ENCODE measurements at regions not wholly inside any gene's neighbourhood (a gene's known extent, or its start where the extent isn't known, plus 50 kb on each side); places are given as distances from the start of the nearest gene placed in this dataset.

DNA sequence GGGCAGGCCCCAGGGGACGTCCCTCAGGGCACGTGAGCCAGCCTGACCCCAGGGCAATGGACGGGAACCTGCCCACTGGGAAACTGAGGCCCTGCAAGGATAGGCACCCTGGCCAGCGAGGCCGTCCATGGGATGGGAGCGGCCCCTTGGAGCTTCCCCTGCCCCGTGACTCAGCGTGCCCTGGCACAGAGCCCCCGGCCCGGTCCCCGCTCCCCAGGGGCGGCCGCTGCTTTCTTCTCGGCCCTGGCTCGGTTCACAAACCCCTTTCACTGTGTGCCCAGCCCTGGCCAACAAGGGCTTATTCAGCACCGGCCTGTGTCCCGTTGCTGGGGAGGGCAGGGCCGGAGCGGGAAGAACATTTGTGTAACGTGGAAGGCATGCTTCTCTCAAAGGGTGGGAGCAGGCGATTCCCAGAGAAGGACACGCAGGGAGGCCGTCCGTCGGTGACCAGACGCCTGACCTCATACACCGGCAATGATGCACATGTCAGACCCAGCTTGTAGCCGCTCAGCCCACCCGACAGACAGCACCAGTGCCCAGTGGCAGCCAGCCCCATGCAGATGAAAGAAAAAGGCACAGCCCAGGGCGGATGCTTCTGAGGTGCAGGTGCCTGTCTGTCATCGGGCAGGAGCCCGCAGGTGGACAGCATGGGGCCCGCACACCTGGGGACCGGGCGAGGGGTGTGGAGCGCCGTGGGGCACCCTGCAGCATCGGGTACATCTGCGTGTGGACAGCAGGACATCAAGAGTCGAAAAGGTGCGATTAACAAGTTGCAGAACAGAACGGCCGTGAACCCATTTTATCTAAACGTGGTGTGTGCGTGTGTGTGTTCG, 94.5 kb downstream of the PDGFA start:
- Histone ChIP-seq H3K27ac (no peak overlapping the region), H3K36me3 (ENCODE audit: insufficient read depth, low read length) (no peaks in the 10 kb centered on the region), H3K4me3 (no peak overlapping the region), H3K9ac (ENCODE audit: insufficient read length) (no peak overlapping the region), H3K9me3 (ENCODE audit: low read depth, low read length) (no peaks in the 10 kb centered on the region)
- no peak for DNase-seq (ENCODE audit: low read depth, low spot score)
- TF ChIP-seq POLR2AphosphoS5 (IDR thresholded peaks at IDR 0.05; ENCODE audit: borderline replicate concordance, low read depth, low read length) = no peak
- TF ChIP-seq FOXP2 (optimal IDR thresholded peaks at IDR 0.05; ENCODE audit: control extremely low read depth, extremely low read length, insufficient read depth) = no peak
- TF ChIP-seq EZH2 (IDR thresholded peaks at IDR 0.05) = no peak

DNA sequence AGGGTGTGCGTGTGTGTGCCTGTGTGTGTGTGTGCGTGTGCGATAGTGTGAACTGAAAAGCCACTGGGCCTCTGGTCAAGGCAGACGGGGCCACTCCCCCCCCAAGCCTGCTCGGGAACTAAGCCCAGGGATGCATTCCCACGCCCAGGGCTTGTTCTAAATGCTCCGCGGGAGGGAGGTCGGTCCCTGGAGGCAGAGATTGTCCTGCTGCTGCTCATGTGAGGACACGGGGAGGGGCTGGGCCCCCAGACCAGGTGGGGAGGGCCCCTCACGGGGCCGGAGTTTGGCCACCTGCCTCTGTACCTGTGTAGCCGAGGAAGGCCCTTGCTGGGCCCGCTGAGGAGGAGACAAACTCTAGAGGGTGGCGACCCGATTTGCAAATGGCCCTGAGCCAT, 93.9 kb downstream of the PDGFA start:
- H3K36me3 ChIP-seq (ENCODE audit: insufficient read depth, low read length) = no peaks in the 10 kb centered on the region
- no peak overlapping the region for H3K27ac ChIP-seq
- no peak overlapping the region for H3K4me3 ChIP-seq
- H3K9ac ChIP-seq (ENCODE audit: insufficient read length) = no peak overlapping the region
- H3K9me3 ChIP-seq (ENCODE audit: low read depth, low read length) = no peaks in the 10 kb centered on the region
- no peak for DNase-seq (ENCODE audit: low read depth, low spot score)
- TF ChIP-seq POLR2AphosphoS5 (IDR thresholded peaks at IDR 0.05; ENCODE audit: borderline replicate concordance, low read depth, low read length) (no peak), EZH2 (IDR thresholded peaks at IDR 0.05) (no peak), FOXP2 (optimal IDR thresholded peaks at IDR 0.05; ENCODE audit: control extremely low read depth, extremely low read length, insufficient read depth) (no peak)

DNA sequence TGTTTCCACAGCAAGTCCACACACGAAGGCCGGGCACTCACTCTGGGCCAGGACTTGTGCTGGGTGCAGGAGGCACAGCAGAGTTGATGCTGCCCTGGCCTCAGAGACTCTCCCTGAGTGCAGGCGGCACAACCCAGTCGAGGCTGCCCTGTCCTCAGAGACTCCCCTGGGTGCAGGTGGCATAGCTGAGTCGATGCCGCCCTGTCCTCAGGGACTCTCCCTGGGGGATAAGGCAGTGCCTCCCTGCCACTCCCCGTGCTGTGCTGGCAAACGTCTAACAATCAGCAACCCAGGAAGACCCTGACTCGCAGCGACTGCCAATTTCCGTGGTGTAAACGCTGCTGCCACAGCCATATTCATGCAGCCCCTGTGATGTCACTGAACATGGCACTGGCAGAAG, 93.1 kb downstream of the PDGFA start:
- Histone ChIP-seq H3K9me3 (ENCODE audit: low read depth, low read length) (no peaks in the 10 kb centered on the region), H3K9ac (ENCODE audit: insufficient read length) (no peak overlapping the region), H3K27ac (no peak overlapping the region), H3K36me3 (ENCODE audit: insufficient read depth, low read length) (no peaks in the 10 kb centered on the region), H3K4me3 (no peak overlapping the region)
- DNase-seq (ENCODE audit: low read depth, low spot score) = no peak
- no peak for TF ChIP-seq POLR2AphosphoS5 (IDR thresholded peaks at IDR 0.05; ENCODE audit: borderline replicate concordance, low read depth, low read length)
- no peak for TF ChIP-seq EZH2 (IDR thresholded peaks at IDR 0.05)
- TF ChIP-seq FOXP2 (optimal IDR thresholded peaks at IDR 0.05; ENCODE audit: control extremely low read depth, extremely low read length, insufficient read depth) = no peak

GRCh38 chr7:427506-428103, 92.0 kb downstream of the PDGFA start:
- Histone ChIP-seq H3K9ac (ENCODE audit: insufficient read length) (no peak overlapping the region), H3K27ac (no peak overlapping the region), H3K9me3 (ENCODE audit: low read depth, low read length) (no peaks in the 10 kb centered on the region), H3K36me3 (ENCODE audit: insufficient read depth, low read length) (no peaks in the 10 kb centered on the region), H3K4me3 (no peak overlapping the region)
- TF ChIP-seq FOXP2 (optimal IDR thresholded peaks at IDR 0.05; ENCODE audit: control extremely low read depth, extremely low read length, insufficient read depth) (no peak), EZH2 (IDR thresholded peaks at IDR 0.05) (no peak)
- DNase-seq (ENCODE audit: low read depth, low spot score) = no peak

- Histone ChIP-seq H3K9ac (ENCODE audit: insufficient read length) (no peak overlapping the region), H3K9me3 (ENCODE audit: low read depth, low read length) (no peaks in the 10 kb centered on the region), H3K27ac (no peak overlapping the region), H3K4me3 (no peak overlapping the region), H3K36me3 (ENCODE audit: insufficient read depth, low read length) (no peaks in the 10 kb centered on the region)
- no peak for DNase-seq (ENCODE audit: low read depth, low spot score)
- TF ChIP-seq EZH2 (IDR thresholded peaks at IDR 0.05) = no peak
- TF ChIP-seq FOXP2 (optimal IDR thresholded peaks at IDR 0.05; ENCODE audit: control extremely low read depth, extremely low read length, insufficient read depth) = no peak
- TF ChIP-seq POLR2AphosphoS5 (IDR thresholded peaks at IDR 0.05; ENCODE audit: borderline replicate concordance, low read depth, low read length) = no peak
Measured at GRCh38 chr7:428387-428786, 91.3 kb downstream of the PDGFA start.

- Histone ChIP-seq H3K4me3 (no peak overlapping the region), H3K9me3 (ENCODE audit: low read depth, low read length) (no peaks in the 10 kb centered on the region), H3K9ac (ENCODE audit: insufficient read length) (no peak overlapping the region), H3K27ac (no peak overlapping the region), H3K36me3 (ENCODE audit: insufficient read depth, low read length) (no peaks in the 10 kb centered on the region)
- no peak for TF ChIP-seq EZH2 (IDR thresholded peaks at IDR 0.05)
- no peak for TF ChIP-seq FOXP2 (optimal IDR thresholded peaks at IDR 0.05; ENCODE audit: control extremely low read depth, extremely low read length, insufficient read depth)
- no peak for DNase-seq (ENCODE audit: low read depth, low spot score)
Measured at GRCh38 chr7:428927-429827, 90.5 kb downstream of the PDGFA start.

- Histone ChIP-seq H3K9ac (ENCODE audit: insufficient read length) (no peak overlapping the region), H3K9me3 (ENCODE audit: low read depth, low read length) (no peaks in the 10 kb centered on the region), H3K27ac (no peak overlapping the region), H3K4me3 (no peak overlapping the region), H3K36me3 (ENCODE audit: insufficient read depth, low read length) (no peaks in the 10 kb centered on the region)
- TF ChIP-seq EZH2 (IDR thresholded peaks at IDR 0.05) (no peak), POLR2AphosphoS5 (IDR thresholded peaks at IDR 0.05; ENCODE audit: borderline replicate concordance, low read depth, low read length) (no peak), FOXP2 (optimal IDR thresholded peaks at IDR 0.05; ENCODE audit: control extremely low read depth, extremely low read length, insufficient read depth) (no peak)
- no peak for DNase-seq (ENCODE audit: low read depth, low spot score)
Measured at GRCh38 chr7:429828-430180, 89.8 kb downstream of the PDGFA start.

- Histone ChIP-seq H3K9me3 (ENCODE audit: low read depth, low read length) (no peaks in the 10 kb centered on the region), H3K36me3 (ENCODE audit: insufficient read depth, low read length) (no peaks in the 10 kb centered on the region), H3K9ac (ENCODE audit: insufficient read length) (no peak overlapping the region), H3K27ac (no peak overlapping the region), H3K4me3 (no peak overlapping the region)
- TF ChIP-seq EZH2 (IDR thresholded peaks at IDR 0.05) = no peak
- no peak for TF ChIP-seq POLR2AphosphoS5 (IDR thresholded peaks at IDR 0.05; ENCODE audit: borderline replicate concordance, low read depth, low read length)
- no peak for DNase-seq (ENCODE audit: low read depth, low spot score)
Measured at GRCh38 chr7:431041-431440, 88.6 kb downstream of the PDGFA start.

Measured in SK-N-MC (cell line).